Kidney epithelial cell (primary cell): ENCODE measurements at regions not wholly inside any gene's neighbourhood (a gene's known extent, or its start where the extent isn't known, plus 50 kb on each side); places are given as distances from the start of the nearest gene placed in this dataset.

Experiments
- DNase-seq: peaks from one replicate; pipeline ENCODE4 v3.0.0-alpha.2; 2010; ENCODE audit warnings: low read depth
- H3K27me3 ChIP-seq: 2 replicates; pipeline ENCODE4 v1.6.0; 2011; ENCODE audit warnings: low read length; ENCODE audit not compliant: control insufficient read depth, insufficient read depth
- H3K36me3 ChIP-seq: 2 replicates; pipeline ENCODE4 v1.5.1; 2011; ENCODE audit warnings: low read length; ENCODE audit not compliant: control insufficient read depth, insufficient read depth
- H3K4me3 ChIP-seq: 2 replicates; pipeline ENCODE4 v1.5.1; 2011; ENCODE audit warnings: low read depth, mild to moderate bottlenecking, control low read depth, low read length
- CTCF ChIP-seq: IDR thresholded peaks from 2 replicates; pipeline ENCODE4 v1.5.1; 2011; ENCODE audit warnings: mild to moderate bottlenecking, moderate library complexity, low read length, control low read depth, inconsistent platforms; ENCODE audit not compliant: insufficient read depth, poor library complexity, severe bottlenecking

GRCh38 chr2:41446266-41446665, 601.6 kb upstream of the PKDCC start:
- H3K36me3 ChIP-seq = no peaks in the 10 kb centered on the region
- no peaks in the 10 kb centered on the region for H3K27me3 ChIP-seq
- no peak for DNase-seq
- H3K4me3 ChIP-seq = no peak overlapping the region
- no peak for TF ChIP-seq CTCF

GRCh38 chr2:41448221-41448620, 599.6 kb upstream of the PKDCC start:
- Histone ChIP-seq H3K27me3 (no peaks in the 10 kb centered on the region), H3K36me3 (no peaks in the 10 kb centered on the region), H3K4me3 (no peak overlapping the region)
- TF ChIP-seq CTCF = no peak
- no peak for DNase-seq

GRCh38 chr2:41457026-41457425, 590.8 kb upstream of the PKDCC start:
- no peak for TF ChIP-seq CTCF
- no peaks in the 10 kb centered on the region for H3K36me3 ChIP-seq
- no peaks in the 10 kb centered on the region for H3K27me3 ChIP-seq
- no peak for DNase-seq
- H3K4me3 ChIP-seq = no peak overlapping the region

DNA sequence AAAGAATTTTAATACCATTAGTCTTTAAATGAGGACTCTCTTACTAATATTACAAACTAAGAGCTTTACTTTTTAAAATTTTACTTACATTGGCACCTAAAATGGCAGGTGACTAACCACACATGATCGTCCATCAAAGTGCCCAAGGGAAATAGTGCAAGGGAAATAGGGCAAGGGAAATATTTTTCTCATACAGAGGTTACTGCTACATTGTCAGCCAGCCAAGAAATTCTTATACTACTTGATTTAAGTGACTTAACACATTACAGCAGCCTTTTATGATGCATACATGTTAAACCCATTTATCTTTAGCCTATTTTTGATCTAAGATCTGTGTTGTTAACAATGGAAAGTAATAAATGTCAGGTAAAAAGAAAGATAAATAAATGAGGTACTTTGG, 587.2 kb upstream of the PKDCC start:
- no peak for TF ChIP-seq CTCF
- Histone ChIP-seq H3K27me3 (no peaks in the 10 kb centered on the region), H3K36me3 (no peaks in the 10 kb centered on the region), H3K4me3 (no peak overlapping the region)
- no peak for DNase-seq

GRCh38 chr2:41464395-41464794, 583.4 kb upstream of the PKDCC start:
- H3K4me3 ChIP-seq = no peak overlapping the region
- TF ChIP-seq CTCF = no peak

DNA sequence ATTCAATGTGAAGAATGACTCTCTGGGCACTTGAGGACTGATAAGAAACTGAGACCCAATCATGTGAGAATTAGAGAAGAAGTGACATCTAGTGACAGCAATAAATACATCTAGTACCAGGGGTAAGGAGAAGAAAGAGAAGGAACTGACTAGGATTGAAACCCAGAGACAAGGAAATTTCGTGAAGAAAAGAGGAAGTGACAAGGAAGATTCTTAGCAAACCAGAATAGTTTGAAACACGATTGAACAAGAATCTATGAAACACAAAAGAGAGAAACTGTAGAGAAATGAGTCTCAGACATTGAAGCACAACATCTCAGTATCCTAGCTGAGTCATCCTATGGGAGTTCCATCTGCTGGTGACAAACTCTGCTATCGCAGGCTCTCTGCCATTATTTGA, 571.9 kb upstream of the PKDCC start:
- TF ChIP-seq CTCF = no peak
- no peaks in the 10 kb centered on the region for H3K27me3 ChIP-seq
- no peak overlapping the region for H3K4me3 ChIP-seq
- DNase-seq = no peak
- H3K36me3 ChIP-seq = no peaks in the 10 kb centered on the region

More at GRCh38 chr2:41464395-41464794, 583.4 kb upstream of the PKDCC start:
- no peaks in the 10 kb centered on the region for H3K36me3 ChIP-seq
- DNase-seq = no peak
- no peaks in the 10 kb centered on the region for H3K27me3 ChIP-seq
